Lower leg skin (tissue), 4 donors: ENCODE measurements at regions not wholly inside any gene's neighbourhood (a gene's known extent, or its start where the extent isn't known, plus 50 kb on each side); places are given as distances from the start of the nearest gene placed in this dataset.

Experiments
- DNase-seq, 2 donors: peaks; one replicate each; pipeline ENCODE4 v3.0.0-alpha.2; 2019; ENCODE audit warnings: low spot score in 2 of 2
- H3K4me3 ChIP-seq: fragments of 200-600 bp; sonication (generic); 2 replicates; pipeline ENCODE4 v1.5.1; 2017; ENCODE audit warnings: mild to moderate bottlenecking, low read depth; ENCODE audit not compliant: poor library complexity, severe bottlenecking
- POLR2A ChIP-seq, 2 donors: fragments of 450-650 bp; IDR thresholded peaks; one replicate each; pipeline ENCODE4 v1.6.1; 2016 to 2017; ENCODE audit warnings: antibody characterized with exemption in 2 of 2, mild to moderate bottlenecking in 1 of 2, moderate library complexity in 1 of 2
- WGBS, 2 donors: methylation state at CpG; one replicate each; pipeline ENCODE4 v1.1.5; 2018; 5-methylcytosine and 5-hydroxymethylcytosine counted together
- intact Hi-C: fragments of 100-400 bp; cut with DNase I; formaldehyde crosslinking; loops from one replicate; pipeline ENCODE4 v1.15.0; 2023; ENCODE audit warnings: low total_unique reads
- TF ChIP-seq, protein P1 (sequence below), 3 donors: fragments of 450-650 bp; IDR thresholded peaks; one replicate each; pipeline ENCODE4 v1.5.1; 2016; ENCODE audit warnings: antibody characterized with exemption in 3 of 3, mild to moderate bottlenecking in 3 of 3, moderate library complexity in 2 of 3

DNA sequence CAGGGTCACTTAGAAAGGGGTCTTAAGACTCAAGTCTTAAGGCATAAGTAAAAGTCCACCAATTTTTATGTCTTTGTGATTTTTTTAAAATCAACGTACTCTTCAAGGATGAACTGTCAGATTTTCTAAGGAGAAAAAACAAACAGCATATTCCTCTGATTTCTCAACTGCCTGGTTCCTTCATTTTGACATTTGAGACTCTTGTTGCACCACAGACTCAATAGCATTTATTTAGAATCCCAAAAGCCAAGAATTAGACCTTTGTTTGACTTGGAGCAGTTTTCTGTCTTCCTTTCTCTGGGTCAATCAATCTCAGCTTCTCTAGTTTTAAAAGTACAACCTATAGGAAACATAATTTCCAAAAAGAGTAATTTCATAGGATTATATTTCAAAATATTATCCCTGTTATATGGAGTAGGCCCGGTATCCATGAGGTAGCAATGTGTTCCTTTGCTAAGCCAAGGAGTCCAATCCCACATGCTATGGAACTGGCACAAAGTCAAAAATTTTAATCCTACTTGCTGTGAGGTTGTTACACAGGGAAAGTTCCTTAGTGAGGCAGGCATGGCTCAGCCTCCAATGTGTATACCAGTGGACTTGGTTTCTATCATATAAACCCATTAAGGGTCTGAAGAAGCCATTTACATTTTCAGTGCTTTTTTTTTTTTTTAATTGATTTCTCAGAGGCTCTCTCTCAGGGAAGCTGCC, 405.7 kb downstream of the KIF16B start:
- 80 to 87% methylated on average over 2 of the region's 2 CpGs for WGBS, 2 donors
- no peak overlapping the region for H3K4me3 ChIP-seq
- DNase-seq: no peak
- intact Hi-C loops: no loop called here
- TF ChIP-seq, protein P1, sequence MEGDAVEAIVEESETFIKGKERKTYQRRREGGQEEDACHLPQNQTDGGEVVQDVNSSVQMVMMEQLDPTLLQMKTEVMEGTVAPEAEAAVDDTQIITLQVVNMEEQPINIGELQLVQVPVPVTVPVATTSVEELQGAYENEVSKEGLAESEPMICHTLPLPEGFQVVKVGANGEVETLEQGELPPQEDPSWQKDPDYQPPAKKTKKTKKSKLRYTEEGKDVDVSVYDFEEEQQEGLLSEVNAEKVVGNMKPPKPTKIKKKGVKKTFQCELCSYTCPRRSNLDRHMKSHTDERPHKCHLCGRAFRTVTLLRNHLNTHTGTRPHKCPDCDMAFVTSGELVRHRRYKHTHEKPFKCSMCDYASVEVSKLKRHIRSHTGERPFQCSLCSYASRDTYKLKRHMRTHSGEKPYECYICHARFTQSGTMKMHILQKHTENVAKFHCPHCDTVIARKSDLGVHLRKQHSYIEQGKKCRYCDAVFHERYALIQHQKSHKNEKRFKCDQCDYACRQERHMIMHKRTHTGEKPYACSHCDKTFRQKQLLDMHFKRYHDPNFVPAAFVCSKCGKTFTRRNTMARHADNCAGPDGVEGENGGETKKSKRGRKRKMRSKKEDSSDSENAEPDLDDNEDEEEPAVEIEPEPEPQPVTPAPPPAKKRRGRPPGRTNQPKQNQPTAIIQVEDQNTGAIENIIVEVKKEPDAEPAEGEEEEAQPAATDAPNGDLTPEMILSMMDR (IDR thresholded peaks at IDR 0.05): no peak
- TF ChIP-seq POLR2A (IDR thresholded peaks at IDR 0.05): no peak

DNA sequence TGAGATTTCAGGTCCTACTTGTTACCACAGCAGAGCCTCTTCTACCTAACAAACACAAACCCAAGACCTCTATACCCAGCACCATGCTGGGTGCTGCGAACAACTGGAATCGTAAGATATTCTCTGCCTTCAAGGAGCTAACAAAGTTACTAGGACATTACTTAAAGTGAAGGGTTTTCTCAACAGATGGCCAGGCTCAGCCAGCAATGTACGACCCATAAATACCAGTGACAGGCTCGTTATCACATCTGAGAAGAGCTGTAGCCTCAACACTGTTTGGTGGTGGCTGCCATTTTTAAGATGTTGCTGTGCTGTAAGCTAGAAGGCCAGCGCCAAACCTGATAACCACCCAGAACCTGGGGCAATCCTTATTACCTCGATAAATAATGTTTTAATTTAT, 406.5 kb downstream of the KIF16B start:
- DNase-seq: no peak
- WGBS, 2 donors: 86 to 89% methylated on average over 6 of the region's 6 CpGs
- intact Hi-C loops: no loop called here
- no peak for TF ChIP-seq POLR2A (IDR thresholded peaks at IDR 0.05)
- TF ChIP-seq, protein P1 (IDR thresholded peaks at IDR 0.05): no peak
- no peak overlapping the region for H3K4me3 ChIP-seq

DNA sequence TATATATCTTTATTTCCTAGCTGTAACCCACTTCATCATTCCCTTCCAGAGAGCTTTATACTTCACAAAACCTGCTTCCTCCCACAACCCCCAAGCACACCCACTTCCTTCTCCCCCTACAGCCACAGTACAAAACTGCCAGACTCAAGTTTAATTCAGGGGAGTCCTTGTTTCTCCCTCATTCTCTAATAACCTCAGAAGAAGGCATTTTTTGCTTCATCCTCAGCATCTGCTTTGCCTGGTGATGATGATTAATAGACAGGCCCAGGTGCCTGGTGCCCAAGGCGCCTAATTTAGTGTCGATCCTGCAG, 414.3 kb downstream of the KIF16B start:
- WGBS, 2 donors: 58 to 76% methylated on average over 2 of the region's 2 CpGs
- DNase-seq: no peak
- TF ChIP-seq, protein P1 (IDR thresholded peaks at IDR 0.05): no peak
- no peak for TF ChIP-seq POLR2A (IDR thresholded peaks at IDR 0.05)
- no peak overlapping the region for H3K4me3 ChIP-seq
- intact Hi-C loops: no loop called here

DNA sequence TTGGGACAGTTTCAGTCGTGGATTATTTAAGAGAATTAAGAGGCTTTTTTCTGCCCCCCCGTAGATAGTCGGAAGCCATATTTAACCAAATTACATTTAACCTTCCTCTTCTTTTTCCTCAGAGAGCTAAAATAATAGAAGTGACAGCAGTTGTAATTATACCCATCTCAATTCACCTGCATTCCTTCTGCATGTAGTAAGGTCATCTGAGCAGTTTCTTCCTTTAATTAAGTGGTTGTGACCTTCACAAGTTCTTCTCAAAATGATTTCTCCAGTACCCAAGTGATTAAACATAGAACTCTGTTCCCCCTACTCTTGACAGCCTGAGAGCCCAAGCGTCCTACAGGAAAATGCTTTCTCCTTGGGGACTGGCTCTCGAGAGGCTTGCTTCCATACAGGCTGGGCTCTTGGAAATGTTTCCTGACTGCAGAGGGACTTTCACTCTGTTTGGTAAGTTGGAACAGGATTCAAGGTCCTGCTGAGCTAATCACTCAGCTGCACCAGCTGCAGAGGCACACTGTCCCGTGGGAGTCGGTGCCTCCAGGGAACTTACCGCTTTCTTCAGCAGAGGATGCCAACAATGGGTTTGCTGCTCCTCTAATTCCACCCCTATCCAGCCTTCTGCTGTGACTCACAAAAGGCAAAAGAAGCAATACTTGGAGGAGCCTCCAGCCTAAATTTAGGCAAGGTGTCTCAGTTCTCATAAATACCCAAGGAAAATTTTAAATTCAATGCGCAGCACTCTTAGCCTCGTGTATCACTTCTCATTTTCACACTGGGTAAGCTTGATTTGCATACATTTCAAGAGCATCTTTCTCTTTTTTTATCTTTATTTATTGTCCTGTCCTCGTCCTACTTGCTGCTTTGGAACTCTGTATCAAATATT, 414.9 kb downstream of the KIF16B start:
- TF ChIP-seq, protein P1 (IDR thresholded peaks at IDR 0.05): no peak
- TF ChIP-seq POLR2A (IDR thresholded peaks at IDR 0.05): no peak
- intact Hi-C loops: no loop called here
- H3K4me3 ChIP-seq: no peak overlapping the region
- WGBS, 2 donors: 71 to 72% methylated on average over 11 of the region's 11 CpGs
- no peak for DNase-seq

DNA sequence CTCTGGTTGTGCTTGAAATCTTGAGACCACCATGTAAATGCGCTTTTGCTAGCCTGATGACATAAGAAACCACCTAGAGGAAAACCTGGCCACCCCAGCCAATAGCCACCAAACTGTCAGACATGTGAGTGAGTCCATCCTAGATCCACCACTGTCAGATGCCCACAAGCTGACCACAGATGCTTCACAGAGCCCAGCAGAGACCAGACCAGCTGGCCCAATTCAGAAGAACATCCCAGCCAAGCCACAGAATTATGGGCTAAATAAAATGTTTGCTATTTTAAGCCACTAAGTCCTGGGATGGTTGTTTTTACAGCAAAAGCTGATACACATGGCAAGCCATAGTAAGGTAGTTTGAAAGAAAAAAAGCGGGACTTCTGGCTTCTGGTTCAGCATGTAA, 425.3 kb downstream of the KIF16B start:
- WGBS, 2 donors: 91 to 94% methylated on average over 2 of the region's 2 CpGs
- DNase-seq: no peak
- TF ChIP-seq, protein P1 (IDR thresholded peaks at IDR 0.05): no peak
- TF ChIP-seq POLR2A (IDR thresholded peaks at IDR 0.05): no peak
- intact Hi-C loops: no loop called here
- no peak overlapping the region for H3K4me3 ChIP-seq
